Astrocyte (in vitro differentiated cells and primary cell): ENCODE measurements at regions not wholly inside any gene's neighbourhood (a gene's known extent, or its start where the extent isn't known, plus 50 kb on each side); places are given as distances from the start of the nearest gene placed in this dataset.

Source experiments
- DNase-seq: peaks from one replicate; pipeline ENCODE4 v3.0.0-alpha.2; 2010; ENCODE audit warnings: low read depth
- FAIRE-seq: peaks from 2 replicates; lab custom pipeline; 2011; peaks lifted over from hg19 to GRCh38; lab: Jason Lieb, UNC
- H2AFZ ChIP-seq: 2 replicates; pipeline ENCODE4 v1.6.0; 2012; ENCODE audit warnings: low read depth, low read length, inconsistent platforms
- H3K27ac ChIP-seq: 2 replicates; pipeline ENCODE4 v1.5.1; 2011; ENCODE audit warnings: low read depth, low read length, inconsistent platforms
- H3K27me3 ChIP-seq: 2 replicates; pipeline ENCODE4 v1.6.0; 2011; ENCODE audit warnings: low read length, inconsistent platforms; ENCODE audit not compliant: insufficient read depth
- H3K36me3 ChIP-seq: 2 replicates; pipeline ENCODE4 v1.5.1; 2011; ENCODE audit warnings: low read length, inconsistent platforms; ENCODE audit not compliant: insufficient read depth
- H3K4me1 ChIP-seq: 2 replicates; pipeline ENCODE4 v1.5.1; 2011; ENCODE audit warnings: low read length, inconsistent platforms; ENCODE audit not compliant: insufficient read depth
- H3K4me2 ChIP-seq: 2 replicates; pipeline ENCODE4 v1.6.0; 2012; ENCODE audit warnings: low read length, inconsistent platforms
- H3K4me3 ChIP-seq: 2 replicates; pipeline ENCODE4 v1.5.1; 2011; ENCODE audit warnings: low read depth, mild to moderate bottlenecking, low read length, inconsistent platforms; ENCODE audit not compliant: insufficient read depth
- H3K79me2 ChIP-seq: 2 replicates; pipeline ENCODE4 v1.6.0; 2012; ENCODE audit warnings: mild to moderate bottlenecking, low read length, inconsistent platforms; ENCODE audit not compliant: insufficient read depth
- H3K9ac ChIP-seq: 2 replicates; pipeline ENCODE4 v1.6.0; 2012; ENCODE audit warnings: mild to moderate bottlenecking, low read length, inconsistent platforms
- H3K9me3 ChIP-seq: 2 replicates; pipeline ENCODE4 v1.5.1; 2012; ENCODE audit warnings: low read depth, mild to moderate bottlenecking, low read length, inconsistent platforms; ENCODE audit not compliant: insufficient read depth
- H4K20me1 ChIP-seq: 2 replicates; pipeline ENCODE4 v1.6.0; 2012; ENCODE audit warnings: low read length, inconsistent platforms; ENCODE audit not compliant: insufficient read depth
- H3K27ac Mint-ChIP-seq: one replicate; pipeline ENCODE4 v1.8.0; 2021; ENCODE audit warnings: mild to moderate bottlenecking, mixed read lengths; ENCODE audit not compliant: unreplicated experiment
- H3K27me3 Mint-ChIP-seq: one replicate; pipeline ENCODE4 v1.8.0; 2021; ENCODE audit warnings: low read depth, mixed read lengths; ENCODE audit not compliant: unreplicated experiment
- H3K36me3 Mint-ChIP-seq: one replicate; pipeline ENCODE4 v1.8.0; 2021; ENCODE audit warnings: low read depth, mixed read lengths; ENCODE audit not compliant: unreplicated experiment
- H3K4me1 Mint-ChIP-seq: one replicate; pipeline ENCODE4 v1.8.0; 2021; ENCODE audit warnings: low read depth, mixed read lengths; ENCODE audit not compliant: unreplicated experiment
- H3K4me3 Mint-ChIP-seq: one replicate; pipeline ENCODE4 v1.8.0; 2021; ENCODE audit warnings: mild to moderate bottlenecking, moderate library complexity, mixed read lengths; ENCODE audit not compliant: unreplicated experiment
- H3K9me3 Mint-ChIP-seq: one replicate; pipeline ENCODE4 v1.8.0; 2021; ENCODE audit warnings: mild to moderate bottlenecking, mixed read lengths; ENCODE audit not compliant: unreplicated experiment
- EZH2 ChIP-seq: IDR thresholded peaks from 2 replicates; pipeline ENCODE4 v1.6.1; 2012; ENCODE audit warnings: mild to moderate bottlenecking, low read length, inconsistent platforms; ENCODE audit not compliant: insufficient read depth
- TF ChIP-seq, protein P1 (sequence below): IDR thresholded peaks from 2 replicates; pipeline ENCODE4 v1.5.1; 2011; ENCODE audit warnings: low read depth, mild to moderate bottlenecking, inconsistent platforms, low read length, moderate library complexity; ENCODE audit not compliant: insufficient read depth

DNA sequence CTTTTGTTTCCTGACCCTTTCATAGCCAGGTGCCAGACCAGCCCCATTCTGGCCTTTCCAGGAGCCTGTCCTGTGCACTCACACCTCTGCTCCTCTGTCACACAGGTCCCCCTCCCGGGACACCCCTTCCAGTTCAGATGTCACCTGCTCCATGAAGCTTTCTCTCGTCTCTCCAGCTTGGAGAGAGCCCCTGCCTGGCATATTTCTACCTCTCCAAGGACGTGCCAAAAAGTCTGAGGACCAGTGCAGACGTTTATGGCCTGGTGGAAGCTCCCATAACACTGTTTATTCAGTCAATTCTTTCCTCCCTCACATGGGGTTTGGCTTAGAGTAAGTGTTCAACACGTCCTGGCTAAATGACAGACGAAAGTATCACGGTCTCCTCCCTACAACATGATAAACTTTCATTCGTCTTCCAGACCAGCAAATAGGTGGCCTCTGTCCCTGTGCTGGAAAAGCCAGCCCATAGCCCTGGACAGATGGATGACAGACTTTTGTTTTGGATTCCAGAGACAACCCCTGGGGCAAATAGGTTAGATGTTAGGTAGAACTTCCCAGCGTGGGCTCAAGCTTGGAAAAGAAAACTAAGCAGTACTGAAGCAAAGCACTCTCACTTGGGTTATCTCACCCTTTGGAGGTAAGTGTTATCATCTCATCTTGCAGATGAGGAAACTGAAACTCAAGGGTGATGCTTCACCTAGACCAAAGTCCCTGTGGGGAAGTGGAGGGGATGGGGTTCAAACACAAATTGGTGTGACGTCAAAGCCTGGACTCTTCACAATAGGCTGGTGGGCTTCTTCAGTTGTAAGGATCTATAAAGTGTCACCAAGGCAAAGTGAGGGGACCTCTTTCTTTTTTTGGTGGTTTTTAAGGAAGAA is 52.9 kb upstream of the ECE1 start:
- no peak for TF ChIP-seq EZH2
- TF ChIP-seq, protein P1, sequence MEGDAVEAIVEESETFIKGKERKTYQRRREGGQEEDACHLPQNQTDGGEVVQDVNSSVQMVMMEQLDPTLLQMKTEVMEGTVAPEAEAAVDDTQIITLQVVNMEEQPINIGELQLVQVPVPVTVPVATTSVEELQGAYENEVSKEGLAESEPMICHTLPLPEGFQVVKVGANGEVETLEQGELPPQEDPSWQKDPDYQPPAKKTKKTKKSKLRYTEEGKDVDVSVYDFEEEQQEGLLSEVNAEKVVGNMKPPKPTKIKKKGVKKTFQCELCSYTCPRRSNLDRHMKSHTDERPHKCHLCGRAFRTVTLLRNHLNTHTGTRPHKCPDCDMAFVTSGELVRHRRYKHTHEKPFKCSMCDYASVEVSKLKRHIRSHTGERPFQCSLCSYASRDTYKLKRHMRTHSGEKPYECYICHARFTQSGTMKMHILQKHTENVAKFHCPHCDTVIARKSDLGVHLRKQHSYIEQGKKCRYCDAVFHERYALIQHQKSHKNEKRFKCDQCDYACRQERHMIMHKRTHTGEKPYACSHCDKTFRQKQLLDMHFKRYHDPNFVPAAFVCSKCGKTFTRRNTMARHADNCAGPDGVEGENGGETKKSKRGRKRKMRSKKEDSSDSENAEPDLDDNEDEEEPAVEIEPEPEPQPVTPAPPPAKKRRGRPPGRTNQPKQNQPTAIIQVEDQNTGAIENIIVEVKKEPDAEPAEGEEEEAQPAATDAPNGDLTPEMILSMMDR, result no peak
- Mint-ChIP-seq H3K27me3 (no peaks in the 10 kb centered on the region), H3K4me3 (peak overlapping the region; percentile 90), H3K4me1 (peaks cover 26% of the 10 kb centered on the region), H3K9me3 (no peaks in the 10 kb centered on the region), H3K36me3 (peaks cover 2% of the 10 kb centered on the region), H3K27ac (peak overlapping the region; percentile 18)
- Histone ChIP-seq H3K79me2 (peaks cover 71% of the 10 kb centered on the region), H3K27ac (no peak overlapping the region), H3K9ac (peak overlapping the region; percentile 35), H3K4me3 (peak overlapping the region; percentile 77), H3K9me3 (no peaks in the 10 kb centered on the region), H3K4me2 (peak overlapping the region; percentile 100), H3K27me3 (no peaks in the 10 kb centered on the region), H3K4me1 (peaks cover 44% of the 10 kb centered on the region), H3K36me3 (no peaks in the 10 kb centered on the region), H4K20me1 (peaks cover 65% of the 10 kb centered on the region), H2AFZ (no peak overlapping the region)
- DNase-seq (no peak), FAIRE-seq (no peak)

DNA sequence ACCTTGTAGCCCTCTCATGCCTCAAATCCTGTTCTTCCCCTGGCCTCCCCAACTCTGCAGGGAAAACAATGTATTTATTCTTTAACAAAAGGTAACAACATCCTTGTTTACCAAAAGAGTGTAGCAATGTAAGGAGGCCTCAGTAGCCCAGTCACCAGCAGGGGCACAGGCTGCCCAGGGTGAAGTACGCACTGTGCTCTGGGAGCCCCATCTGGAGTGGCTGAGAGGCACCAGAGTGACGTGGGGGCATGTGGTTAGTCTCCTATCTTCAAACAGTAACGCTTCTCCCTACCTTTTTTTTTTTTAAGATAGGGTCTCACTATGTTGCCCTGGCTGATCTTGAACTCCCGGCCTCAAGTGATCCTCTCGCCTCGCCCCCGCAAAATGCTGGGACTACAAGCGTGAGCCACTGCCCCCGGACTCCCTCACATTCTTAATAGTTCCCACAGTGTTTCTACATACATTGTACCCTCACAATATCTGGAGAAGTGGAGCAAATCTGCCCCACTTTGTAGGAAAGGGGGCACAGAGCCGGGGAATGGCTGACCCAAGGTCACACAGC is 51.3 kb upstream of the ECE1 start:
- Histone ChIP-seq H3K4me3 (no peak overlapping the region), H3K27me3 (no peaks in the 10 kb centered on the region), H3K36me3 (no peaks in the 10 kb centered on the region), H3K9me3 (no peaks in the 10 kb centered on the region), H3K79me2 (peaks cover 86% of the 10 kb centered on the region), H4K20me1 (peaks cover 73% of the 10 kb centered on the region), H3K4me2 (peak overlapping the region; percentile 100), H3K9ac (no peak overlapping the region), H3K27ac (no peak overlapping the region), H3K4me1 (peaks cover 52% of the 10 kb centered on the region), H2AFZ (no peak overlapping the region)
- H3K27me3 Mint-ChIP-seq, result no peaks in the 10 kb centered on the region
- TF ChIP-seq EZH2, result no peak
- TF ChIP-seq, protein P1, result no peak
- FAIRE-seq (no peak), DNase-seq (no peak)
- H3K9me3 Mint-ChIP-seq, result no peaks in the 10 kb centered on the region
- H3K27ac Mint-ChIP-seq, result no peak overlapping the region
- H3K36me3 Mint-ChIP-seq, result peaks cover 2% of the 10 kb centered on the region
- peaks cover 34% of the 10 kb centered on the region for H3K4me1 Mint-ChIP-seq
- H3K4me3 Mint-ChIP-seq, result no peak overlapping the region
